ENCODE measurements at regions not wholly inside any gene's neighbourhood (a gene's known extent, or its start where the extent isn't known, plus 50 kb on each side); places are given as distances from the start of the nearest gene placed in this dataset.

DNA sequence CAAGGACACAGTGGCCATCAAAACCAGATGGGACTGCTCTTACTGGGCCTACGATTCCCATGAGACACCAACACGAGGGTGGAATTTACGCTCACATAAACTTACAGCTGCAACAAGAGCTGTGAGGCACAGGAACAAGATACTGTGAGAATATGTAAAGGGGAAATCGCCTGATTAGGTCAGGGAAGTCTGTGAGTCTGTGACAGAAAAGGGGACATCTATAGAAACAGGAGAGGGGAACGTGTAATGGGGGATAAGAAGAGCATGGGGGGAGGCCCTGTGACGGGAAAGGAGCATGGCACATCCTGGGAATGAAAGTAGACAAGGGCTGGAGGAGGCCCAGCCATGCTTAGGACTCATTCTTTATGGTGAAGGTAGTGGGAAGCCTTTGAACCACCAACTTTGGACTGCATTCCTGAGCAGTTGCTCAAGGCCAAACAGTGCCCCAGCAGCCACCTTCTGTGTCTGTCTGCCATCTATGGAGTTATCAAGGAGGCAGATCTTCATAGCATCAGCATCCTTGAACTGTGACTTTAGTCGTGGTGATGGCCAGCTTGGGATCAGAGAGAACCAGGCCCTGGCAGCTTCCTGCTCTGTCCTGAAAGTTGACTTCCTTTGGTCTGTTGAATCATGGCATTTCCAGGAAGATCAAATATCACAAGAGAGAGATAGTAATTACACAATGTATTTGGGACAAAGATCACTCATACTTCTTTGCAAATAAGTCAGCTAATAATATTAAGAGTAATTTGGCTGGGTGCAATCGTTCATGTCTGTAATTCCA lies 87.9 kb upstream of the FAM169A start:
- DNase-seq: no peak

DNA sequence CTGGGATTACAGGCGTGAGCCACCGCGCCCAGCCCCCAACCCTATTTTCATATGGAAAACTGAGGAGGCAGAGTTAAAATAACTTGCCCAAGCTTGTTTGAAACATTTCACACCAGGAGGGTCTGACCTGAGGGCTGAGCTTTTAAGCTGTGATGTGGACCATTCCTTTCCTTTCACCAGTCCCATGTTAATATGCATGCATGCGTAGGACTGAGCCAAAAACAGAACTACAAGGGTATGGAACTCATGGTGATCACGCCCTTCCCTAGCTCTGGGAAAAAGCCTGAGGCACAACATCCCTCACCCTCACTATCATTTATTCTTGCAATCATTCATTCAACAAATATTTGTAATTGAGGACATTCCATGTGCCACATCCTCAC lies 87.4 kb upstream of the FAM169A start:
- no peak for DNase-seq

DNA sequence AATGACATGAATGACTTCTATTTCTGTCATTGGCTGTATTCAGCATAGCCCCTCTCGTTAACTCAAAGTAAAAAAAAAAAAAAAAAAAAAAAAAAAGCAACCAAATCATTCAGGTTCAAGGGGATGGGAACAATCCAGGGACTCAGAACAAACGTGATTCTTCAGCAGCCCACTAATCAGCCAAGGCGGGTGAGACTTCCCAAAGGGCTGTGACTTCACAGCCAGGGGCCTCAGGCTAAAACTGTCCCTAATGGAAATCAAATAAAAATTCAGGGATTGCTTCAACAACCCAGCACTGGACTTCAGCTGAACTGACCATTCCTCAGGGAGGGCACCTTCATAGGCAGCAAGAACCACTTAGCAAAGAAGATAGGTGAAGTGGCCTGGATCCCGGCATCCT lies 86.2 kb upstream of the FAM169A start:
- no peak for DNase-seq

- no peak for DNase-seq
Observed at GRCh38 chr5:74951865-74952264, 85.7 kb upstream of the FAM169A start.

DNA sequence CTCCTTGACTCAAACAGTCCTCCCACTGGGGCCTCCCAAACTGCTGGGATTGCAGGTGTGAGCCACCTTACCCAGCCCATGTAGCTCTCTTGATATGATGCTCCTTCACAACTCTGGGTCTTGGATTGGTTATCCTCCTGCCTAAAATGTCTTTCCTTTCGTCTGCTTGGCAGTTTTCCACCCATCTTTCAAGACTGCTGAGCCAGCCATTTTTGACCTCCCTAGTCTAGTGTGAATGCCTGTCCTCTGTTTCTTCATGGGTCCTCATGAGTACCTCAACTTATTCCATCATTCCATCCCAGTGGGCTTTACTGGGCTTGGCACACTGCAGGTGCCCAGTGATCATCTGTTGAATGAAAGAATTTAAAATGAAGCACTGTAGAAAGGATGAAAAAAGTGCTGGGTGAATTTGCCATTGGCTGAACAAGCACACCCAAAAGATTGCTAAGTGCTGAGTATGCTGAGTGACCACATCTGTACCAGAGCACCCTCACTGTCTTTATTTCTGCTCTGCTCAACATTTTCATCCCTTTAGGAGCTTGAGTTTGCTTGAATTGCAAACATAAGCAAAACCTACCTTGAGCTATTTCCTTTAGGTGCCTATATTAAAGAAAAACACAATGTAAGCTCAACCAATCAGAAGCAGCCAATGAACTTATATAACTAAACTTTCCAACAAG lies 84.8 kb upstream of the FAM169A start:
- DNase-seq: no peak

- no peak for DNase-seq
Observed at GRCh38 chr5:74949976-74950375, 83.8 kb upstream of the FAM169A start.

DNA sequence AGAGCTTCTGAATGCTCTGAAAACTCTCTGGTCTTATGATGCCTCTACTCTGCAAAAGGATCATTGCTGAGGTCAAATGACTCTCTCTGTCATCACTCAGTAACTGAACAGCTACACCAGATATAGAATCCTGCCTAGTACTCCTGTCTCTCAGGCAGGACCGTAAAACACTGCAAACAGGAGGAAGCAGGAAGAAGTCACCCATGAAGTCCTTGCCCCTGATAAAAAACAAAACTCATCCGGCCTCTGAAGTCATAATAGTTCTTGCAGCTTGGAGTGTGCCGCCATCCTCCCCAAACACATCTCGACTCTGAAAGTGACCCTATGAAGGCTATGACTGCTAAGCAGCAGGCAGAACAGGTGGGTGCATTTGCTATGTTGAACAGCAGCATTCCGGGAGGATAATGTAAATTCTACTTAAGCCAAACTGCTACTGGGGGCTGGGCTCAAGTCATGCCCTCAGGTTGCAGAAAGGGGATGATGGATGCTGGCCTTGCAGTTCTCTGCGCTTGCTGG lies 81.9 kb upstream of the FAM169A start:
- no peak for DNase-seq

GRCh38 chr5:74946471-74946870 lies 80.3 kb upstream of the FAM169A start:
- no peak for DNase-seq

- peak; percentile 11 for DNase-seq
Observed at GRCh38 chr5:74945561-74946165, 79.5 kb upstream of the FAM169A start.

GRCh38 chr5:74943905-74944304 lies 77.7 kb upstream of the FAM169A start:
- no peak for DNase-seq

- DNase-seq: no peak
Observed at GRCh38 chr5:74942622-74943286, 76.6 kb upstream of the FAM169A start.

DNA sequence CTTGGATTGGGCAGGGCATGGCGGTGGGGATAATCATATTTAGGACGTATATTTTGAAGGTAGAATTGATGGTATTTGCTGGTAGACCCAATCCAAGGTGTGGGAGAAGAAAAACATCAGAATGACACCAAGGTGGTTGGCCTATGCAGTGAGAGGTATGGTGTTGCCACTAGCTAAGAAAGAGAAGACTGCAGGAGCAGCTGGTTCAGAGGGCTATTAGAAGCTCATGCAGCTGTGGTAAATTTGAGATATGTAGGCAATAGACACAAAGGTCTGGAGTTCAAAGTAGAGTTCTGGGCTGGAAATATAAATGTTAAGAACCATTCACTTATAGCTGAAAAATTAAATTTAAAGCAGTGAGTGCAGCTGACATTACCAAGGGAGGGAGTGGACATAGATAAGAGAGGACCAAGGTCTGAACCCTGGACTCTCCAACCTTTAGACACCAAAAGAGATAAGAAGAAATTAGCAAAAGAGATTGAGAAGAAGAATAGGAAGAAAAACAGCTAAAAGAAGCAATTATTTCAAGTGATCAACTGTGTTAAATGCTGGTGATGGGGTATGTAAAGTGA lies 74.7 kb upstream of the FAM169A start:
- DNase-seq: no peak

DNA sequence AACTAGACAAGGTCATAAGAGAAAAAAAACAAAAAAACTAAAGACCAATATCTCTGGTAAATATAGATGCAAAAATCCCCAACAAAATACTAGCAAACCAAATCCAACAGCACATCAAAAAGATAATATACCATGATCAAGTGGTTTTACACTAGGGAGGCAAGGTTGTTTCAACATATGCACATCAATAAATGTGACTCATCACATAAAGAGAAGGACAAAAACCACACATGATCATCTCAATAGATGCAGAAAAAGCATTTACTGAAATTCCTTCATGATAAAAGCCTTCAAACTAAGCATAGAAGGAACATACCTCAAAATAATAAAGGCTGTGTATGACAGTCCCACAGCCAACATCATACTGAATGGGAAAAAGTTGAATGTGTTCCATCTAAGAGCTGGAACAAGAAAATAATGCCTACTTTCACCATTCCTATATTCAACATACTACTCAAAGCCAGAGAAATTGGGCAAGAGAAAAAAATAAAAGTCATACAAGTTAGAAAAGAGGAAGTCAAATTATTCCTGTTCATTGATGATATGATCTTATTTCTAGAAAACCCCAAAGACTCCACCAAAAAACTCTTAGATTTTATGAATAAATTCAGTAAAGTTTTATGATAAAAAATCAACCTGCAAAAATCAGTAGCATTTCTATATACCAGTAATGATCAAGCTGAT lies 72.2 kb upstream of the FAM169A start:
- no peak for DNase-seq

DNA sequence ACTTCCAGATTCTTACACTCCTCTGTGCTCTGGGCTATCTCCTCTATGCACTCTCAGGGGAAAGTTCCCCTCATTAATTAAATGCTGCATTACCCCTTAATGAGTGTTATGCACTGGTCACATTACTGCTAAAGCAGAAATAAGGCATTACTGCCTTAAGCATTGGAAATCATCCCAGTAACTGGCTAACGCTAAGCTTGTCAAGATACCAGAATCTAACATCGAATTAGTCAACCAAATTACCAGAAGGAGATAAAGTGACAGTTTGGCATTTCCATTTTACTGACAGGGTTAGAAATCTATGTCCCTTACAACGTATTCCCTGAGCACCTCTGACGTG lies 69.5 kb upstream of the FAM169A start:
- no peak for DNase-seq

DNA sequence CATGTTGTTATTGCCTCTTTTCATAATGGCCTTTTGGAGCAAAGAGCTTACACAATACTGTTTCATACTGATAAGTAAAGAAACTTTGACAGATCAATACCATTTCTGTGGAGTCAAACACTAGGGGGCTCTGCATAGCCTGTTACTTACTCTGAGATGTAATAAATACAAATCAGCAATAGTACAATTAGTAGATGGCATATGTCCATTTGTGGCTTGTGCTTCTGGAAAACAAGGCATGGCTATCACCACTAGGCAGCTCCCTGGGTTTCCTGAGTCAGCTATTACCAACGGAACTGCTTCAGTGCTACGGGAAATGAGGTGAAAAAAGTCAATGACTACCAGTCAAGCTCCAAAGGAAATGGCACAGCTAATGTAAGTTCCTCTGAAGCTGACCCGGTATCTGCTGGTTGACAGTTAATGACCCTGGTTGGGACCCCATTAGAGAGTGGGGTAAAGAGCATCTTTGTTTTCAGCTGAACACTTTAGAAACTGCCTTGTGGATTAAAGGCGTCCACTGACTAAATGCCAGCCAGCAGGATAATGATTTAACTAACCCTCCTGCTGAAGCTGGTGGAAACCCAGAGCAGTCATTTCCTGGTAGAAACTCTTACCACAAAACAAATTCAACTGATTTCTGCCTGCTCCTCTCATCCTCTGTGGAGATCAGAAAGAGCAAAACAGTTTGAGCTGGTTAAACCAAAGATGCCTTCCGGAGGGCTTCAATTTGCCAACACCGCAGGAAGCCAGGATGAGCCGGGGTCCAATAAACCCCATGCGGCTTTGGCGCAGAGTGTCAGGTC lies 69.0 kb upstream of the FAM169A start:
- DNase-seq: no peak

DNA sequence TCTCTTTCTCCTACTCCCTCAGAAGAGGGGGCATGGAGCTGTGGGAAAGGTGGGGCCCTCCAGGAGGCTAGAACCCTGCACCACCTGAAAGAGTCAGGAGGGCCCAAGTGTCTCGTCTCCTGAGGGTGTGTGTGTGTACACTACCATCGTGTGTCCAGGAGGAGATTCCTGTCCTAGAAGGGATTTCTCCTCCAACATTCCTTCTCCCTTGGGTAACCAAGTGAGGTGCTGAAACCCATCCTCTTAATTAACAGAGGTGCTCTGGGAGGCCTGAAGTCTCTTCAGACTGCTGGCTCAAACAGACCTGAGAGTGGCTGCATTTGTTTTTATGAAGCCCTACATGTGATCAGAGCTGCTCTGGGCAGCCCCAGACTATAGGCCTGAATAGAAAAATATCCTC lies 61.1 kb upstream of the FAM169A start:
- no peak for DNase-seq

DNA sequence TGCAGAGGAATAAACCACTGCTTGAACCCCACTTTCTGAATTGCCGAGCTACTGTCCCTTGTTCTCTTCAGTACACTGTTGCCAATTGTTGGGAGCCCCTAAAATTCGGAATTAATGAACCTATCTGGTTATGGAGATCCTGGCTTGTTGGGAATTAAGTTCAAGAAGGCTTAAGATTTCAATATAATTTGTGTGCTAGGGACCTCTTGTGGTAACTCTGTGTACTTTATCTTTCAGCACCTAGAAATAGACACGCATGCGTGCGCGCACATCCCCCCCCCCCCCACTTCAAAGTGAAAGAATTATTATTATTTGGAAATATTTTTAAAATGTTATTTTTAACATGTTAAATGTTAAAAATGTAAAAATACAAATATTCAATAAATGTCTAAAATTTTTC lies 53.3 kb upstream of the FAM169A start:
- peak; percentile 2 for DNase-seq

- no peak for DNase-seq
Observed at GRCh38 chr5:74919041-74919440, 52.9 kb upstream of the FAM169A start.

DNA sequence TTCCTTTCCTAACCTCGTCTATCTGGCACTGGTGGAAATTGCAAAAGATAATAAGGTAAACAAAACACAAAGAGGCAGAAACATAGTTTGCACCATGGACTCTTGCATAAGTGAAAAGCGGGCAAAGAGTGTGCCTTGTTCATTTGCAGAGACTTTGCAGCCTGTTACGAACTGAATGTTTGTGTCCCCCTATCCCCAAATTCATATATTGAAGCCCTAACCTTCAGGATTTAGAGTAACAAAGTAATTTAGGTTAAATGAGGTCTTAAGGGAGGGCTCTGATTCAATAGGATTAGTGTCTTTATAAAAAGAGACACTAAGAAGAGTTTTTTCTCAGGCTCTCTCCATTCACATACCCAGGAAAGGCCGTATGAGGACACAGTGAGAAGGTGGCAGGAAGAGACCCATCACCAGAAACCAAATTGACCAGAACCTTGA lies 52.1 kb upstream of the FAM169A start:
- no peak for DNase-seq

DNA sequence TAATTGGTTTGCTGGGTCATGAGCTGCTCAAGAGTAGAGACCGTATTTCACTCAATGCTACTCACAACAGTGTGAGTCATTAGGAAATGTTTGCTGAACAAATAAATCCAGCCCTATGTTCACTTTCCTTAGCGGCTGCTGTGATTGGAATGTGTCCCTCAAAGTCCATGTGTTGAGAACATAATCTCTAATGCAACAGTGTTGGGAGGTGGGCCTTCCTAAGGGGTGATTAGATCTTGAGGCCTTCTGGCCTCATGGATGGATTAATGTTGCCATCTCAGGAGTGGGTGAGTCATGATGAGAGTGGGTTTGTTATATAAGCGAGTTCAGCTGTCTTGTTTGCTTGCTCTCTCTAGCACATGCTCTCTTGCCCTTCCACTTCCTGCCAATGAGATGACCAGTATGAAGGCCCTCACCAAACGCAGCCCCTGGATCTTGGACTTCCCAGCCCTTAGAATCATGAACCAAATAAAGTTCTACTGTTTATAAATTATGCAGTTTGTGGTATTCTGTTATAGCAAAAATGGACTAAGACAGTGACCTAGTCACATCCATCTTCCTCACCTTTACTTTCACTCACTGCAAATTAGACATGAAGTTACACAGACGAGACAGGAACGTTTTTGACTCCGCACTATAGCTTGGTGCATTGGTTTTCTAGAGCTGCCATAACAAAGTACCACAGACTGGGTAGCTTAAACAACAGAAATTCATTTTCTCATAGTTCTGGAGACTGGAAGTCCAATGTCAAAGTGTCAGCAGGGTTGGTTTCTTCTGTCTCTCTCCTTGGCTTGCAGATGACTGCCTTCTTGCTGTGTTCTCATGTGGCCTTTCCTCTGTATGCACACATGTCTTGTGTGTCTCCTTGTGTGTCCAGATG lies 50.9 kb upstream of the FAM169A start:
- DNase-seq: no peak
